ENCODE measurements at regions not wholly inside any gene's neighbourhood (a gene's known extent, or its start where the extent isn't known, plus 50 kb on each side); places are given as distances from the start of the nearest gene placed in this dataset.

GRCh38 chr4:38548256-38548655 is 115.7 kb upstream of the KLF3 start:
- Histone ChIP-seq H3K27me3 (ENCODE audit: control insufficient read depth, insufficient read depth, low read length) (no peaks in the 10 kb centered on the region), H3K36me3 (ENCODE audit: control insufficient read depth, insufficient read depth, low read length) (no peaks in the 10 kb centered on the region), H3K4me3 (ENCODE audit: low read depth, low read length) (no peak overlapping the region)
- DNase-seq (ENCODE audit: low read depth) (no peak), FAIRE-seq (no peak)
- TF ChIP-seq, protein P1, sequence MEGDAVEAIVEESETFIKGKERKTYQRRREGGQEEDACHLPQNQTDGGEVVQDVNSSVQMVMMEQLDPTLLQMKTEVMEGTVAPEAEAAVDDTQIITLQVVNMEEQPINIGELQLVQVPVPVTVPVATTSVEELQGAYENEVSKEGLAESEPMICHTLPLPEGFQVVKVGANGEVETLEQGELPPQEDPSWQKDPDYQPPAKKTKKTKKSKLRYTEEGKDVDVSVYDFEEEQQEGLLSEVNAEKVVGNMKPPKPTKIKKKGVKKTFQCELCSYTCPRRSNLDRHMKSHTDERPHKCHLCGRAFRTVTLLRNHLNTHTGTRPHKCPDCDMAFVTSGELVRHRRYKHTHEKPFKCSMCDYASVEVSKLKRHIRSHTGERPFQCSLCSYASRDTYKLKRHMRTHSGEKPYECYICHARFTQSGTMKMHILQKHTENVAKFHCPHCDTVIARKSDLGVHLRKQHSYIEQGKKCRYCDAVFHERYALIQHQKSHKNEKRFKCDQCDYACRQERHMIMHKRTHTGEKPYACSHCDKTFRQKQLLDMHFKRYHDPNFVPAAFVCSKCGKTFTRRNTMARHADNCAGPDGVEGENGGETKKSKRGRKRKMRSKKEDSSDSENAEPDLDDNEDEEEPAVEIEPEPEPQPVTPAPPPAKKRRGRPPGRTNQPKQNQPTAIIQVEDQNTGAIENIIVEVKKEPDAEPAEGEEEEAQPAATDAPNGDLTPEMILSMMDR (IDR thresholded peaks at IDR 0.05; ENCODE audit: insufficient read depth, low read length, severe bottlenecking), result no peak

DNA sequence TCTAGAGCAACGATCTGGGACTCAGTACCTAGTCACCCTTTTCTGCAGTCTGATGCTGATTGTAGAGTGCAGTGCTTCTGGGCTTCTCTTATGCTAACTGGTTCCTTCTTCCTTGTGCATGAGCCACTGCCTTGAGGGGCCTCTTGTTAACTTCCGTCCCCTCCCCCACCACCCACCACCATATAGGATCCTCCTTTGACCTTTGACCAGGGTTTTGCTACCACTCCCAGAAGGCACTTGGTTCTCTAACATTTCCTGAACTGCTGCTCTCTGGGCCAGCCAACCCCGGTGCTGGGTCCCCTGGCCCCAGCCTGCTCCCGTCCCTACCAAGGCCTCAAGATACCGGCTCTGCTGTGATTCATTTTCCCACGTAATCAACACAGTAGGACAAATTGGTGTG is 104.6 kb upstream of the KLF3 start:
- Histone ChIP-seq H3K4me3 (ENCODE audit: low read depth, low read length) (no peak overlapping the region), H3K27me3 (ENCODE audit: control insufficient read depth, insufficient read depth, low read length) (no peaks in the 10 kb centered on the region), H3K36me3 (ENCODE audit: control insufficient read depth, insufficient read depth, low read length) (no peaks in the 10 kb centered on the region)
- DNase-seq (ENCODE audit: low read depth) (no peak), FAIRE-seq (no peak)
- TF ChIP-seq, protein P1 (IDR thresholded peaks at IDR 0.05; ENCODE audit: insufficient read depth, low read length, severe bottlenecking), result no peak

DNA sequence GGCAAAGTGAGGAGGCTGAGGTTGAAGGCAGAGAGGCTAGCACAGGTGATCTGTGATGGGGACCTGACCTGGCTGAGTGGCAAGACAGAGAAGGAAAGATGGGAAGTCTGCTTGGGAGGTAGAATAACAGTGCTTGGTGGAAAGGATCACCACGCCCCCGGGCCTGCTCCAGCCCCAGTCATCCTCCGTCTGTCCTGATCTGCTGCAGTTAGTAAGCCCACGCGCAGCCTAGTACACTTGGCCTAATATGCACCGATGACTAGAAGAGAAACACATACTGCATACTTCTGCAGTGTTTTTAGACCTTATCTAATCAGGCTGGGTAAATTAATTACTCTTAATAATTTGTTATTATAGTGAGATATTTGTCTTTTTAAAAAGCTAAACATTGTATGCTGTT is 103.7 kb upstream of the KLF3 start:
- H3K36me3 ChIP-seq (ENCODE audit: control insufficient read depth, insufficient read depth, low read length), result no peaks in the 10 kb centered on the region
- H3K27me3 ChIP-seq (ENCODE audit: control insufficient read depth, insufficient read depth, low read length), result no peaks in the 10 kb centered on the region
- no peak for DNase-seq (ENCODE audit: low read depth)
- FAIRE-seq, result no peak
- TF ChIP-seq, protein P1 (IDR thresholded peaks at IDR 0.05; ENCODE audit: insufficient read depth, low read length, severe bottlenecking), result no peak
- H3K4me3 ChIP-seq (ENCODE audit: low read depth, low read length), result no peak overlapping the region

GRCh38 chr4:38560768-38561558 is 103.0 kb upstream of the KLF3 start:
- DNase-seq (ENCODE audit: low read depth) (peak; percentile 52), FAIRE-seq (no peak)
- Histone ChIP-seq H3K27me3 (ENCODE audit: control insufficient read depth, insufficient read depth, low read length) (no peaks in the 10 kb centered on the region), H3K4me3 (ENCODE audit: low read depth, low read length) (no peak overlapping the region), H3K36me3 (ENCODE audit: control insufficient read depth, insufficient read depth, low read length) (no peaks in the 10 kb centered on the region)
- TF ChIP-seq, protein P1 (IDR thresholded peaks at IDR 0.05; ENCODE audit: insufficient read depth, low read length, severe bottlenecking), result no peak

DNA sequence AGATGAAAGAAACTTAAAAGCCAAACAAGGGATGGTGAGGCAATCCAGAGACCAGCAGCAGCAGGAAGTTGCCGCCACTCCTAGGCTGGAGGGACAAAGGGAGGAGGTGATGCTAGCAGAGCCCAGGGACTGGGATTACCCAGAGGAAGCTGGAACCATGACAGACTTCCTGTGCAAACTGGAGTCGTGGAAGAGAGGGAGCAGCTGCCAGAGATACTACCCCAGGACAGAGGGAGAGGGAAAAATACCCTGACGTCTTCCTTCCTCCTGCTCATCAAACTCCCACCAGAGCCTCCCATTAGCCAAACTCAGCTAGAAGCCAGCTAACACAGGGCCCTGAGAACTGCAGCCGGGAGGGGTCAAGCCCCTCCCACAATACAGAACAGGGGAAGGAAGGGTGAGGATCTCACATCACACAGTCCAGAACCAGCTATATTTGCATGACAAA is 101.2 kb upstream of the KLF3 start:
- TF ChIP-seq, protein P1 (IDR thresholded peaks at IDR 0.05; ENCODE audit: insufficient read depth, low read length, severe bottlenecking), result no peak
- FAIRE-seq (peak; percentile 40), DNase-seq (ENCODE audit: low read depth) (peak; percentile 62)
- Histone ChIP-seq H3K27me3 (ENCODE audit: control insufficient read depth, insufficient read depth, low read length) (no peaks in the 10 kb centered on the region), H3K36me3 (ENCODE audit: control insufficient read depth, insufficient read depth, low read length) (no peaks in the 10 kb centered on the region), H3K4me3 (ENCODE audit: low read depth, low read length) (no peak overlapping the region)
